Ammon's horn (tissue), 1 donor: ENCODE measurements at regions not wholly inside any gene's neighbourhood (a gene's known extent, or its start where the extent isn't known, plus 50 kb on each side); places are given as distances from the start of the nearest gene placed in this dataset.
A peak's percentile ranks its signal among the peaks of the same experiment; 100 is the strongest.

ENCODE experiments used
- DNase-seq: peaks from one replicate; pipeline ENCODE4 v3.0.0-alpha.2; 2016; ENCODE audit warnings: low spot score

DNA sequence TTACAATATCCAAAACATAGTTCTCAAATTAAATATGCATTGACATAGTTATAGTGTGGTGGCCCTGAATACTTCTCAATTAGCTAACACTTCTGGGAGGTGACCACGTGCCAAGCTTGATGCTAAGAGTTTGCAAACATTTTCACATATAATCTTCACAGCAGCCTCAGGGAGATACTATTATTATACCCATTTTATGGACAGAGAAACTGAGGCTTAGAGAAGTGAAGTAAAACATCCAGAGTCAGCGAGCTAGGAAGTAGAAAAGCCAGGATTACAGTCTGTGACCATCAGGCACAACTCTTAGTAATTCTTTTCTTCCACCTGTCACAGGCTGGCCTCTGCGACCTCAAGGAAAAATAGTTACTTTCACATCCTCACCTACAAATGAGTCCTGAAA lies 102.2 kb upstream of the IRX6 start:
- DNase-seq = no peak

DNA sequence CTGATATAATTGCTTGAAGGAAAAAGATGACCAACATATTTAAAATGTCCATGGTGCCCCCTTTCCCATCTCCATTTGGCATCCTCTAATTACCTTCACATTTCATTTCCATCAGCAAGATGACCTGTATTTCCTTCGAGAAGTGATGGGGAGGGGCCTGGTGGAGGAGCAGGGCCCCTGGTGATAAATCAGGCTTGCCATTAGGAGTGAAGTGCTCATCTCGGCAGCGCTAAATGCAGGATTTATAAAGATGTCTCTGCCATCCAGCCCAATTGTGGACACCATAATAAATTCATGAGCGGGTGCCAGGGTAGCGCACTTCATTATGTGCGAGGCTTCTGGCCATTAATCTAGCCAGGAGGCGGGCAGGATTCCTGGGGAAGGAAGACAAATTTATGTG lies 101.5 kb upstream of the IRX6 start:
- DNase-seq = no peak

DNA sequence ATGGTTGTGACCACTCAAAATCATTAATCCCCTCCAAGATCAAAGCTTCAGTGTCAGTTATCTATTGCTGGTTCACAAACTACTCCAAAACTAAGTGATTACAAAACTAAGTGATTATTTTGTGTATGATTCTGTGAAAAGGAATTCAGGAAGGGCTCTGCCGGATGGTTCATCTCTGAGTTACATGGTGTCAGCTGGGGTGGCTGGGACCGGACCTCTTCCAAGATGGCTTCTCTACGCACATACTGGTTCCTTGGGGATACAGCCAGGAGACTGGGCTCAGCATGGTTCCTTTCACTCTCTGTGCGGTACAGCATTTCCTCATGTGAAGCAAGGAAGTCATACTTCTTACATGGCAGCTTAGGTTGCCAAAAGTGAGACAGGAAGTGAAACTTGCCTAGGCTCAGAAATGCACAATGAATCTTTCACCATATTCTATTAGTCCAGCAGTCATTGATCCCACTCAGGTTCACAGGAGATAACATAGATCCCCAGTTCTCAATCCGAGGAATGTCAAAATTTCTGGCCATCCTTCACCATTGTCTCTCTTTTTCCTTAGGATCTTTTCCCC lies 97.9 kb upstream of the IRX6 start:
- no peak for DNase-seq

DNA sequence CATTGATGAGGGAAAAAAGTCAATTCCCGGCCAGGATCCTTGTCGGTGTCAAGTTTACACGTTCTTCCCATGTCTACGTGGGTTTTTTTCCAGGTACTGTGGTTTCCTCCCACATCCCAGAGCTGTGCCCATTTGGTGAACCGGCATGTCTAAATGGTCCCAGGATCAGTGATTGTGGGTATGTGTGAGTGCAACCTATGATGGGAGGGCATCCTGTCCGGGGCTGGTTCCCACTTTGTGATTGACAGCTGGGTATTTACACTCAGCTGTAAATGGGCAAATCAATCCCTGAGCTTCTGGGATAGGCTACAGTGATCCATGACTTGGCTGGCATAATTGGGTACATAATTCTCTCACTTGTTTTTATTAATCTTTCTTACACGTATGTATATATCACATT lies 91.2 kb upstream of the IRX6 start:
- DNase-seq = no peak

DNA sequence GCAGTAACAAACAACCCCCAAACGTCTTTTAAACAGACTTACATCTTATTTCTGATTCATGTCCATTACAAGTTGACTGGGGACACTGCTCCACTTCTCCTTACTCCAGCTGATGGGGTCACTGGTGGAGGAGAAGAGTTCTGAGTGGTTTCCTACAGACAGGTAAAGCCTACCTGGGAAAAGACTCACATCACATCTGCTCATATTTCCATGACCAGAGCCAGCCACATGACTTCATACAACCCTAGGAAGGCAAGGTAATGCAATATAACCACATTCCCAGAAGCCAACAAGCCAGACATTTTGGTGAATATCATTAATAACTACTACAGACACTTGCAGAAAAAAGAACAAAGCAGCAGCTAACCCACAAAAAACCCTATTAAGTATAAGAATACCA lies 90.5 kb upstream of the IRX6 start:
- DNase-seq = no peak

DNA sequence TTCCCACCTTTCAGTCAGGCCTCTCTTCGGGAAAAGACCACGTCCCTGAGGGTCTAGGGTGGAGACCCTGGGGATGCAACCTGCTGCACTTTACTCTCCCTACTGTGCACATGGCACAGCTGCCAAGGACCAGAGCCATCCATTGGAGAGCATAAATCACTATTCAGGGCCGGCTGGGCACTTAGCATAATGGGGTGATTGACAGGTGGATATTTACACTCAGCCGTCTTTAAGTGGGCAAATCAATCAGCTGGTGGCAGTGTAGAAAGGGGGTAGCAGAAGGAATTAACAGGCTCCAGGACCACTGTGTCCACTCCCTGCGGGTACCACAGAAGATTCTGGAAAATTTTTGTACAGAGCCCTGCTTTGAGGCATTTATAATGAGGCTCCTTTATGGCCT lies 87.3 kb upstream of the IRX6 start:
- no peak for DNase-seq

DNA sequence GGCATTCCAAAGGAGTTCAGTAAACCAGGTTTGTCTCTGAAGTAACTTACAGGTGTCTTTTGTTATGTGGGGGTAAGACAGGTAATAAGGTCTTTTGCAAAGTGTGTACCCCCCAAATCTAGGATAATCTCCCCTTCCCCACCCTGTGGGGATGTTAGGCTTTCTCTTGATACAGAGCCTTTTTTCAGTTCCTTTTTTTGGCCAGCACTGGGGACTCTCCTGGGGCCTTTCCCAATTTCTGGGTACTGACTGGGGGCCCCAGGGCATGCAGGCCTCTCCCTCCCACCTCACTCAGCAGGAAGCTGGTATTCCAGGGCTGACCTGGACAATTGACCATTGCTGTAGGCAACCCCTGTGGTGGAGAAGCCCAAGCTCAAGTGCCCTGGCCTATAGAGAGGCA lies 84.3 kb upstream of the IRX6 start:
- no peak for DNase-seq

DNA sequence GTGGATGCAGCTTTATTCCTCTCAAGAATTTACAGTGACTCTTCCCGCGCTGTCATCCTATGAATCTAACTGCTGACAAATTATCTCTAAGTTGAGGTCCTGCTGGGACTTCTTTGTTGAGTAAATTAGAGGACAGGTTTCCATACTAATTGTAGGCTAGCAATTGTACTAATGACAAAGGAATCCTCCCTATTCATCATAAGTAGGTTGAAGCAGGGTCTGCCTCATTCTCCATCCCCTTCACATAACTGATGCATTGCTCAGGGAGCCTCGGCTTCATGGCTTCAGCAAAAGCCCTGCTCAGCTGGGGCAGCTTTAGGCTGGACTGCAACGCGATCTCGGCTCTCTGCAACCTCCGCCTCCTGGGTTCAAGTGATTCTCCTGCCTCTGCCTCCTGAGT lies 83.1 kb upstream of the IRX6 start:
- DNase-seq = no peak

DNA sequence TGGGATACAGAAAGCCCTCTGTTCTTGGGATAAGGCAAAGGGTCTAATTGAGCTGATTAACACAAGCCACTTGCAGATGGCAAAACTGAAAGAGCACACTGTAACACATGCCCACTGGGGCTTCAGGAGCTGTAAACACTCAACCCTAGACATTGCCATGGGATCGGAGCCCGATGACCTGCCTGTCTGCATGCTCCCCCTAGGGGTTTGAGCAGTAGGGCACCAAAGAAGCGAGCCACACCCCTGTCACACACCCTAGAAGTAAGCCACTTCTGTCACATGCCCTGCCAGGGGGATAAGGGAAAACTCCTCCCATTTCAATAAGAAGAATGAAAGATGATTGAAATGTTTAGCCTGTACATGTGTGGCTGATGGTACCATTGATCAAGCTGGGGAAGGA lies 81.3 kb upstream of the IRX6 start:
- DNase-seq = no peak

DNA sequence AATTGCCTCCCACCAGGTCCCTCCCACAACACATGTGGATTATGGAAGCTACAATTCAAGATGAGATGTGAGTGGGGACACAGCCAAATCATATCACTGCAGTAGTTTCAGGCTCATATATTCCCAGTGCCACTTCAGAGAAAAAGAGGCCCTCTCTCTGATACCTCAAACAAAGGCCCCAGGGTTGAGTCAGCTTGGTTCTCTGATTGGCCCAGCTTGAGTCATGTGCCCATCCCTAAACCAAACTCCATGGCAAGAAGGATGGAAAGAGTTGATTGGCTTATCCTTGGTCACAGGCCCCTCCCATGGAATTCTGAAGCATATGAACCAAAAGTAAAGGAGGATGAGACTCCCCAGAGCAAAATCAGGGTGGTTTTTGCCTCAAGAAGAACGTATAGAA lies 75.9 kb upstream of the IRX6 start:
- DNase-seq = no peak

DNA sequence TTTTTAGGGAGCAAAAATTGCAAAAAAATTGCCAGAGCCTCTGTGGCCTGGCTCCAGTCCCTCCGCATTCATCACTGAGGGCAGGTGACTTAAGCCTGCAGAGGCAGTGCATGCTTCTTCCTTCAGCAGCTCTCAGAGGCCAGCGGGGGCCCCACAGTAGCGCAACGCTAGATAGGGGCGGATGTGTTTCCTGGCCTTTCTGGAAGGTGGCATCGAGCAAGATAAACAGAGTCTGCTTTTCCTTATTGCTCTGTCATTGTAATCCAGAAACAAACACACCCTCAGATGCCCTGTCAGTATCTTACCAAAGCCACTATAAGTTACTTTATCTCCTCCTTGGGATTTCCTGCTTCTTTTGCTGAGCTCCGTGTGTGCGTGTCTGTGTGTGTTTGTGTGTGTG lies 75.5 kb upstream of the IRX6 start:
- DNase-seq = no peak

DNA sequence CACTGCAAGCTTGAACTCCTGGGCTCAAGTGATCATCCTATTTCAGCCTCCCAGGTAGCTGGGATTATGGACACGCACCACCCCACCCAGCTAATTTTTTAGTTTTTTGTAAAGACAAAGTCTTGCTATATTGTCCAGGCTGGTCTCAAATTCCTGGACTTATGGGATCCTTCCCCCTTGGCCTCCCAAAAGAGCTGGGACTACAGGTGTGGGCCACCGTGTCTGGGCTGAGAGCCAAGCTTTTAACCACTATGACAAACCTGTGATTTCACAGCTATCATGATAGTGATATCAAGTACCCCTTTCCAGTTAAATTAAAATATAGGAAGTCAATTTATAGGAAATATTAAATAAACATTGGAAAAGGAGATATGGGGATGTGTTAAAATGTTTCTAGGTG lies 74.6 kb upstream of the IRX6 start:
- DNase-seq = no peak

DNA sequence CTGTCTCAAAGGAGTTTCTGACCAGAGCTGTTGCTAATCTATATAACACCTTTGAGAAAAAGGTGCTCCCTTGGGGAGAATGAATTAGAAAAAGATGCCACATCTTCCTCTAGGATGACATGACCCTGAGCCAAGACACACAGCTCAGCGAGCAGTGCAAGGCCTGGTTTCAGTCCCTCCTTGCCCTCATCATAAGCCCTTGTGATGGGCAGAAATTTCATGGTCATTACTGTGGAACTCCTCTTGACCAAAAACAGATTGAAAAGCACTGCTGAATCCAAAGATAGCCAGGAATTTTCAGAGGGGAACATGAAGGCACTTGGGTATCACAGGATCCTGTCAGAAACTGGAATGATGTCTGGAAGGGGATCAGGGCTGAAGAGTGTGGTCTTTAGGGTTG lies 74.1 kb upstream of the IRX6 start:
- no peak for DNase-seq

DNA sequence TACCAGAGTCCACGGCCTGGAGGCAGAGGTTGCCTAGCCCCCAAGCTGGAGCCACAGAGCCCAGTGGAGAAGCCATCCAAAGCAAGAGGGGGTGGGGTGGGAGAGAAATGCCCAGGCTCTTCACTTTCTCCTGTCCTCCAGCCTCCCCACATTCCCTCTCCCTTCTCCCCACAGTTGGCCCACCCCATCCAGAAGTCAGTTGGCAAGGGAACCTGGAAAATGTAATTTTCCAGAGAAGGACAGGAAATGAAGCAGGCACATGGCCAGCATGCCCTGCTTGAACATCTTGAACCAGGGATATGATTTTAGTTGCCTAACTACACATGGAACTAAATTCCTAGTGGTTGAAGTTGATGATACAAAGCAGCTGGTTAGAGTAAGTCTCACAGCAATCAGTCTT lies 73.3 kb upstream of the IRX6 start:
- no peak for DNase-seq

DNA sequence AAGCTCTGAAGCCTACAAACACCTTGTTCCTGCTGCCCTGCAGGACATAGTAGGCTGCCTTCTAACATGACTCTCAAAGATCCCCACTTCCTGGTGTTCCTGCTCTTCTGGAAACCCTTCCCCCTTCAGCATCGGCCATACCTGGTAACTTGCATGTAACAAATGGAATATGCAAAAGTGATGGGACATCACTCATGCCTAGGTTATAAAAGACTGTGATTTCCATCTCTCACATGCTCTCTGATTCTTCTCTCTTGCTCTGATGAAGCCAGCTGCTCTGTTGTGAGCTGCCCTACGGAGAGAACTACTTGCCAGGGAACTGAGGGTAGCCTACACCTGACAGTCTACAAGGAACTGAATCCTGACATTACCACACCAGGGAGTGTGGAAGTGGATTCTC lies 72.9 kb upstream of the IRX6 start:
- no peak for DNase-seq

DNA sequence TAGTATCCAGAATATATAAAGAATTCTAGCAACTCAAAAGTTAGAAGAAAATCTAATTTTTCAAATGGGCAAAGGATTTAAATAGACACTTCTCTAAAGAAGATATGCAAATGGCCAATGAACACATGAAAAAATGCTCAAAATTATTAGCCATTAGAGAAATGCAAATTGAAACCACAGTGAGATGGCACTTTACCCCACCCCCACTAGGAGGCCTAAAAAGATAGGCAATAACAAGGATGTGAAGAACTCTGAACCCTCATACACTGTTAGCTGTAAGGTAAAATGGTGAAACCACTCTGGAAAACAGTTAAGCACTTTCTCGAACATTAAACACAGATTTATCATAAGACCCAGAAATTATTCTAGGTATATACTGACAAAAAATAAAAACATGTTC lies 71.4 kb upstream of the IRX6 start:
- no peak for DNase-seq

DNA sequence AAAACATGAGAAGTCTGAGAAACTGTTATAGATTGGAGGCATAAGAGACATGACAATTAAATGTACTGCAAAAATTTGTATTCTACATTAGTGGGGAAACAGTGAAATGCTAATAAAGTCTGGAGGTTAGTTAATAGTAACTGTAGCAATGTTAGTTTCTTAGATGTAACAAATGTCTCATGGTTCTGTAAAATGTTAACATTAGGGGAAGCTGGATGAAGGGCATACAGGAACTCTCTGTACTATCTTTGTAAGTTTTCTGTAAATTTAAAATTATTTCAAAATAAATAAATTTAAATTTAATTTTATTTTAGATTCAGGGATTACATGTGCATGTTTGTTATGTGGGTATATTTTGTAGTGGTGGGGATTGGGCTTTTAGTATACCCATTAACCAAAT lies 70.0 kb upstream of the IRX6 start:
- no peak for DNase-seq

DNA sequence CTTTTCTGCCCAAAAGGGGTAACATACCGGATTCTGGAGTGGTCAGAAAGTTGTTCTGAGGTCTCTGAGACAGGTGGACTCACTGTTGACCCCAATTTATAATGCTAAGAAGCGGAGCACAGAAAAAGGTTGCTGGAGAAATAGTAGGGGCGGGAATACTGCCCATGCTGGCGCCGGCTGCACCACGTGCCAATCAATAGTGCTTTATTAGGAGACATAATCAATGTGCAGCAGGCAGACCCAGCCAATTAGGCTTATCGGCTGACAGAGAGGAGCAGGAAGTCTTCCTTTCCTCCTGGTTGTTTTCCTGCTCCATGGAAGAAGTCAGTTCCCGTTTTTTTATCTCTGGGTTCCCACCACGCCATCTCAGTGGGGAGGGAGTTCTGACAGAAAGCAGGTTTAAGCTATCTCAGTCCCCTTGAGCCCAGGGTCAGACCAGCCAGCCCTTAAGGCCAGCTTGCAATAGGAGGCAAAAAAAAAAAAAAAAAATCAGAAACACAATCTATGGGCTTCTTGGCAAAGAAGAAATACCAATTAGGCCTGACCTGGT lies 68.2 kb upstream of the IRX6 start:
- DNase-seq = no peak

DNA sequence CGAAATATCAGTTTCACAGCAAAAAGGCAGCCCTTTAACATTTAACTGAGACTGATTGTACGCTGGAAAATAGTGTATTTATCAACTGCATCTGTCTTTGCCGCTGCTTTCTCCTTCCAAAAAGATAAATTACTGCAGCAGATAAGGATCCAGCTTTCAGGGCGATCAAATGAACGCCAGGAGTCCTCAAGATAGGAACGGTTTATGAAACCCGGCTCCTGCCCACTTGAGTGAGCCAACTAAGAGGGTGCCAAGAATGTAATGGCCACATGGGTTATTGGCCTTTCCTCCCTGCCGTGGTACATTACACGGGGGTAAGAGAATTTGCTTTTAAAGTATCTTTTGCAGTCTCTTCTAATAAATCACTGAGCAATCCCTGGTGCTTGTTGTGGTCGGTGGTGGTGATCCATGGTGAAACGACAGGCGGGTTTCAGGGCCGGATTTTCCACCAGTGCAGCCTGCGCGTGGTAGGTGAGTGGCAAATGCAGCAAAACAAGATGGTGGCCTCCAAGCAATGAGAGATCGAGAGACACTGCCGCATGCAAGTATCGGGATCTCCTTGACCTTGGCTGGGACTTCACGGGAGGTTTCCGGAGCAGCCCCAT lies 67.5 kb upstream of the IRX6 start:
- no peak for DNase-seq

DNA sequence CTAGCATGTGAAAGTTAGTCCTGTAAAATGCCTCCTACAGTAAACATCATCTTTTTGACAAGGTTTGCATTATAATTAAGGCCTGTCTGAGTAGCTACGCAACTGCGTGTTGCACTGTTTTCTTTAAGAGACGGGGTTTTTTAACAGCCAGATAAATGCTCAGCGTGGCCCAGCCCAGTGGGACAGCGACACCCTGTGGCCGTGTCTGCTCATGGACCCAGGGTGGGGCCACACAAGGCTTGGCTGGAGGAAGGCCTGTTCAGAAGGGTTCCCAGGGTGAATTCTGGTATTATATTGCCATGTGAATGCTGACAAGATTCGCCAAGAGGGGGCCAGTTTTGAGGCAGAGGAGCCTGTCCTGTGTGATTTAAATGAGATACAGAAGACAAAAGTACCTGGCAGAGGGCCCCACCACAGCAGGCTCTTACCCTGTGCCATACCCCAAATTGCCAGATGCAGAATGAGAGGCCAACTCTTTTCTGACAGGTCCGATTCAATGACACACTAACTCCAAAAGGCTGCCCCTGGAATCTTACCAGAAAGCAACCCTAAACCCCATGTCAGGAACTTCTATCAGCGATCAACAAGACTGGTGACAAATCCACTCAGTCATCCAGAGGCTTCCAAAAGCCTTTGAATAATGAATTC lies 65.9 kb upstream of the IRX6 start:
- peak; percentile 11 for DNase-seq

DNA sequence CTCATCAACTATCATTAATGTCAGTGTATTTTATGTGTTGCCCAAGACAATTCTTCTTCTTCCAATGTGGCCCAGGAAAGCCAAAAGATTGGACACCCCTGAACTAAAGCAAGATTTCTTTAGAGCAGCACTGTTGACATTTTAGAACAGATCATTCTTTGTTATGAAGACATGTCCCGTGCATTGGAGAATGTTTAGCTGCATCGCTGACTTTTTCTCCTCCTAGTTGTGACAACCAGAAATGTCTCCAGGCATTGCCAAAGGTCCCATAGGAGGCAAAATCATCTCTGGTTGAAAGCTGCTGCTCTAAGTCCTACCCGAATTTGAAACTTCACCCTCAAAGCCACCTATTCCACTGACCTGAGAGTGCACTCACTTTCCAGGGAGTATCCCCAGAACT lies 62.7 kb upstream of the IRX6 start:
- DNase-seq = no peak

DNA sequence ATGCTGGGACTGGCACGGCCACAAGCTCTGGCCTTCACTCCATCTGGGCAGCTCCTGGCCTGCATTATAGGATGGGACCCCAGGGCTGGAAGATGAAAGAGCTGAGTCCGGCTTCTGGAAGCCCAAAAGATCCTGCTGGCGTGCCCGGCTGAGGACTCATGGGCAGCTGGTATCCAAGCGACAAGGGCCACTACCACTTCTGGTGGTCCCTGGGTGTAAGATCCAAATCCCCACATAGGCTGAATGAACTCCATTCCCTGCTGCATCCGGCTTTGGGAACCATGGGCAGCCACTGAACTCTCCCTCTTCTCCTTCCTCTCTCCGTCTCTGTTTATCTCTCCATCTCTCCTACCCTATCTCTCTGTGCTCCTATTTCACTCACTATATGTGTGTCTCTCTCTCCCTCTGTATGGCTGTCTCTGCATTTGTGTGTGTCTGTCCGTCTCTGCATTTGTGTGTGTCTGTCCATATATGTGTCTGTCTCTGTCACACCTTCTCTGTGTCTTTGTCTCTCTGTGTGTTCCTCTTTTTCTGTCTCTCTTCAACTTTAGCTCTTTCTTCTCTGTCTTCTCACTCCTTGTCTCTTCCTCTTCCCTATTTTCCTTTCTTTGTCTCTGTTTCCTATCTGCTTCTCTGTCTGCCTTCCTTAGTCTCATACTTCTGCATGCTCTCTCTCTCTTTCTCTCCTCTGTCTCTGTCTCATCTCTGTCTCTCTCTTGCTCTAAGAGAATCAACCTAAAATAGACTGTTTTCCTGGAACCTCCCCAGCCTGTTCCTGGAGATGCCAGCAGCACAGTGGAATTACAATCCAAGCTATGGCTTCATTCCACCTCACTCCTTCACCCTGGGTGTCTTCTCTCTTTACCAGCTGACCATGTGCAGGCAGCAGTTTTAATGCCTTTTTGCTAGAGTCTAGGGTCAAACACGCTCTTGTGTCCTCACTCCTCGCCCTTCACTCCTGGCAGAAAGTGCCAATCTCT lies 60.4 kb upstream of the IRX6 start:
- DNase-seq = no peak

DNA sequence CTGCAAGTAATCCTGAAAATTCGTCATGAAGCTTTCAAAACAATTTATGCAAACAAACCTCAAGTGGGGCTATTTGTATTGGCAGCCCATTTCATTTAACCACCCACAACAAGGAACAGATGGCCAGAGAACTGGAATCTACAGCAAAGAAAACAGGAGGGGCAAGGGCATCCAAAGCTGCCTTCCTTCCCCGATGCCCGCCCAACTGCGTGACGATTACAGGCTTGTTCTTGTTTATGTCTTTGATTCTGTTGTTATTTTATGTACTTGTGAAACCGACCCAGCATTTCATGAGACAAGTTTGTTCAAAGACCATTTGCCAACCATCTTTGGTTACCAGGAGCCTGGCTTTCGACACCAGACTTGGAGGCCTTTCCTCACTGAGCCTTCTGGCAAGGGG lies 59.1 kb upstream of the IRX6 start:
- DNase-seq = no peak
